Activated naive CD8-positive, alpha-beta T cell (primary cell): ENCODE measurements at regions not wholly inside any gene's neighbourhood (a gene's known extent, or its start where the extent isn't known, plus 50 kb on each side); places are given as distances from the start of the nearest gene placed in this dataset.

Experiments
- H3K27ac Mint-ChIP-seq: one replicate; pipeline ENCODE4 v1.8.0; 2021; ENCODE audit warnings: mixed read lengths
- H3K27me3 Mint-ChIP-seq: one replicate; pipeline ENCODE4 v1.8.0; 2021; ENCODE audit warnings: mixed read lengths
- H3K36me3 Mint-ChIP-seq: one replicate; pipeline ENCODE4 v1.8.0; 2021; ENCODE audit warnings: mixed read lengths
- H3K4me1 Mint-ChIP-seq: one replicate; pipeline ENCODE4 v1.8.0; 2021; ENCODE audit warnings: low read depth, mixed read lengths
- H3K4me3 Mint-ChIP-seq: one replicate; pipeline ENCODE4 v1.8.0; 2021; ENCODE audit warnings: mild to moderate bottlenecking, mixed read lengths
- H3K9me3 Mint-ChIP-seq: one replicate; pipeline ENCODE4 v1.8.0; 2021; ENCODE audit warnings: low read depth, mixed read lengths

GRCh38 chr11:111046291-111046690, 199.2 kb upstream of the POU2AF2 start:
- Mint-ChIP-seq H3K36me3 (no peaks in the 10 kb centered on the region), H3K4me1 (no peaks in the 10 kb centered on the region), H3K27ac (no peak overlapping the region), H3K9me3 (no peaks in the 10 kb centered on the region), H3K27me3 (peaks cover under 1% of the 10 kb centered on the region), H3K4me3 (no peak overlapping the region)

GRCh38 chr11:111045874-111046273, 199.7 kb upstream of the POU2AF2 start:
- no peaks in the 10 kb centered on the region for H3K4me1 Mint-ChIP-seq
- H3K4me3 Mint-ChIP-seq = no peak overlapping the region
- H3K27me3 Mint-ChIP-seq = peaks cover 2% of the 10 kb centered on the region
- no peaks in the 10 kb centered on the region for H3K9me3 Mint-ChIP-seq
- H3K36me3 Mint-ChIP-seq = no peaks in the 10 kb centered on the region
- no peak overlapping the region for H3K27ac Mint-ChIP-seq

GRCh38 chr11:111045407-111045803, 200.1 kb upstream of the POU2AF2 start:
- Mint-ChIP-seq H3K9me3 (no peaks in the 10 kb centered on the region), H3K27me3 (peaks cover 2% of the 10 kb centered on the region), H3K4me3 (no peak overlapping the region), H3K4me1 (no peaks in the 10 kb centered on the region), H3K27ac (no peak overlapping the region), H3K36me3 (no peaks in the 10 kb centered on the region)

GRCh38 chr11:111044751-111045406, 200.6 kb upstream of the POU2AF2 start:
- Mint-ChIP-seq H3K27ac (no peak overlapping the region), H3K9me3 (no peaks in the 10 kb centered on the region), H3K4me1 (no peaks in the 10 kb centered on the region), H3K27me3 (peaks cover 2% of the 10 kb centered on the region), H3K4me3 (no peak overlapping the region), H3K36me3 (no peaks in the 10 kb centered on the region)

GRCh38 chr11:111039982-111040381, 205.5 kb upstream of the POU2AF2 start:
- no peaks in the 10 kb centered on the region for H3K9me3 Mint-ChIP-seq
- H3K36me3 Mint-ChIP-seq = no peaks in the 10 kb centered on the region
- H3K27me3 Mint-ChIP-seq = peaks cover 2% of the 10 kb centered on the region
- H3K4me1 Mint-ChIP-seq = no peaks in the 10 kb centered on the region
- no peak overlapping the region for H3K4me3 Mint-ChIP-seq
- no peak overlapping the region for H3K27ac Mint-ChIP-seq

- H3K4me1 Mint-ChIP-seq = no peaks in the 10 kb centered on the region
- no peaks in the 10 kb centered on the region for H3K9me3 Mint-ChIP-seq
- no peak overlapping the region for H3K27ac Mint-ChIP-seq
- no peaks in the 10 kb centered on the region for H3K36me3 Mint-ChIP-seq
- H3K4me3 Mint-ChIP-seq = no peak overlapping the region
- no peaks in the 10 kb centered on the region for H3K27me3 Mint-ChIP-seq
These were observed 209.8 kb upstream of the POU2AF2 start for GRCh38 chr11:111035746-111036145.

- H3K9me3 Mint-ChIP-seq = no peaks in the 10 kb centered on the region
These were observed 219.3 kb upstream of the POU2AF2 start for GRCh38 chr11:111026241-111026640.

GRCh38 chr11:111021131-111021530, 224.4 kb upstream of the POU2AF2 start:
- Mint-ChIP-seq H3K4me3 (no peak overlapping the region), H3K36me3 (no peaks in the 10 kb centered on the region), H3K27me3 (peaks cover 2% of the 10 kb centered on the region), H3K9me3 (no peaks in the 10 kb centered on the region), H3K27ac (no peak overlapping the region), H3K4me1 (no peaks in the 10 kb centered on the region)

More at GRCh38 chr11:111026241-111026640, 219.3 kb upstream of the POU2AF2 start:
- H3K27ac Mint-ChIP-seq = no peak overlapping the region
- no peak overlapping the region for H3K4me3 Mint-ChIP-seq
- H3K4me1 Mint-ChIP-seq = no peaks in the 10 kb centered on the region
- H3K36me3 Mint-ChIP-seq = no peaks in the 10 kb centered on the region
- H3K27me3 Mint-ChIP-seq = peaks cover 8% of the 10 kb centered on the region

GRCh38 chr11:111019871-111020670, 225.5 kb upstream of the POU2AF2 start:
- no peaks in the 10 kb centered on the region for H3K4me1 Mint-ChIP-seq
- H3K4me3 Mint-ChIP-seq = no peak overlapping the region
- H3K36me3 Mint-ChIP-seq = no peaks in the 10 kb centered on the region
- peaks cover 2% of the 10 kb centered on the region for H3K27me3 Mint-ChIP-seq
- H3K9me3 Mint-ChIP-seq = no peaks in the 10 kb centered on the region
- H3K27ac Mint-ChIP-seq = no peak overlapping the region

GRCh38 chr11:111019451-111019850, 226.1 kb upstream of the POU2AF2 start:
- Mint-ChIP-seq H3K36me3 (no peaks in the 10 kb centered on the region), H3K9me3 (no peaks in the 10 kb centered on the region), H3K27ac (no peak overlapping the region), H3K27me3 (peaks cover 2% of the 10 kb centered on the region), H3K4me1 (no peaks in the 10 kb centered on the region), H3K4me3 (no peak overlapping the region)

- Mint-ChIP-seq H3K36me3 (no peaks in the 10 kb centered on the region), H3K27ac (no peak overlapping the region), H3K27me3 (peaks cover 4% of the 10 kb centered on the region), H3K9me3 (no peaks in the 10 kb centered on the region), H3K4me1 (no peaks in the 10 kb centered on the region), H3K4me3 (no peak overlapping the region)
These were observed 227.0 kb upstream of the POU2AF2 start for GRCh38 chr11:111018566-111018965.

GRCh38 chr11:111012491-111012890, 233.0 kb upstream of the POU2AF2 start:
- H3K36me3 Mint-ChIP-seq = no peaks in the 10 kb centered on the region
- H3K27ac Mint-ChIP-seq = no peak overlapping the region
- no peak overlapping the region for H3K4me3 Mint-ChIP-seq
- H3K27me3 Mint-ChIP-seq = peaks cover 10% of the 10 kb centered on the region
- H3K9me3 Mint-ChIP-seq = no peaks in the 10 kb centered on the region
- no peaks in the 10 kb centered on the region for H3K4me1 Mint-ChIP-seq

- H3K4me1 Mint-ChIP-seq = no peaks in the 10 kb centered on the region
- no peaks in the 10 kb centered on the region for H3K9me3 Mint-ChIP-seq
- H3K4me3 Mint-ChIP-seq = no peak overlapping the region
- no peak overlapping the region for H3K27ac Mint-ChIP-seq
- peaks cover 10% of the 10 kb centered on the region for H3K27me3 Mint-ChIP-seq
- H3K36me3 Mint-ChIP-seq = no peaks in the 10 kb centered on the region
These were observed 234.3 kb upstream of the POU2AF2 start for GRCh38 chr11:111011275-111011594.

GRCh38 chr11:111010391-111011274, 234.9 kb upstream of the POU2AF2 start:
- H3K9me3 Mint-ChIP-seq = no peaks in the 10 kb centered on the region
- no peak overlapping the region for H3K4me3 Mint-ChIP-seq
- no peaks in the 10 kb centered on the region for H3K4me1 Mint-ChIP-seq
- H3K27ac Mint-ChIP-seq = no peak overlapping the region
- peaks cover 10% of the 10 kb centered on the region for H3K27me3 Mint-ChIP-seq
- H3K36me3 Mint-ChIP-seq = no peaks in the 10 kb centered on the region

- Mint-ChIP-seq H3K9me3 (no peaks in the 10 kb centered on the region), H3K36me3 (no peaks in the 10 kb centered on the region), H3K4me1 (no peaks in the 10 kb centered on the region), H3K27me3 (peaks cover 5% of the 10 kb centered on the region), H3K4me3 (no peak overlapping the region), H3K27ac (no peak overlapping the region)
These were observed 239.3 kb upstream of the POU2AF2 start for GRCh38 chr11:111006227-111006626.
